Rectal smooth muscle tissue (tissue), 1 donor: ENCODE measurements at regions not wholly inside any gene's neighbourhood (a gene's known extent, or its start where the extent isn't known, plus 50 kb on each side); places are given as distances from the start of the nearest gene placed in this dataset.
"Not testable (repeated sequence)": the region's sequence is repeated elsewhere in the genome, so short reads cannot be mapped to it uniquely, and the experiment has no call there.

ENCODE experiments used
- H3K27ac ChIP-seq: one replicate; pipeline ENCODE4 v1.7.0; 2013; ENCODE audit warnings: low read depth, low read length, inconsistent platforms
- H3K27me3 ChIP-seq: one replicate; pipeline ENCODE4 v1.7.0; 2013; ENCODE audit warnings: low read length; ENCODE audit not compliant: control insufficient read depth, insufficient read depth
- H3K36me3 ChIP-seq: one replicate; pipeline ENCODE4 v1.7.0; 2013; ENCODE audit warnings: low read length; ENCODE audit not compliant: control insufficient read depth, insufficient read depth
- H3K4me1 ChIP-seq: one replicate; pipeline ENCODE4 v1.7.0; 2013; ENCODE audit warnings: low read length; ENCODE audit not compliant: control insufficient read depth, insufficient read depth
- H3K4me3 ChIP-seq: one replicate; pipeline ENCODE4 v1.7.0; 2013; ENCODE audit warnings: low read length
- H3K9ac ChIP-seq: one replicate; pipeline ENCODE4 v1.7.0; 2013; ENCODE audit warnings: low read length

DNA sequence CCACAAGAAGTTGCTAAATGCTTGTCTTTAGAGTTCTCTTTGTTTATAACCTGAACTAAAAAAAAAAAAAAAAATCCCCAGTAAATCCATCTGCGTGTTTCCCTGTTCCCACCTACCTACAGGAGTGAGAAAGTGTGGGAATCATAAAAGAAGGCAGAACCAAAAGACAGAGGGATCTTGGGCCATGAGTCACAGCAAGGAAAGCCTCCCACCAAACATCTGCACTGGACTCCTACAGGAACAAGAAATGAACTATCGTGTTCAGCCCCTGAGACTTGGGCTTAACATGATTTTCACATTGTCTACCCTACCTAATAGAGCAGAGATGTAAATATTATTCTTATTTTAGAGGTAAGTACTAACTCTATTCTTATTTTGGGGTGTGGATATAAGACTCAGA is 1761.2 kb upstream of the CELF4 start:
- Histone ChIP-seq H3K27me3 (no peaks in the 10 kb centered on the region), H3K4me1 (no peaks in the 10 kb centered on the region), H3K9ac (no peak overlapping the region), H3K4me3 (no peak overlapping the region), H3K36me3 (no peaks in the 10 kb centered on the region), H3K27ac (no peak overlapping the region)

DNA sequence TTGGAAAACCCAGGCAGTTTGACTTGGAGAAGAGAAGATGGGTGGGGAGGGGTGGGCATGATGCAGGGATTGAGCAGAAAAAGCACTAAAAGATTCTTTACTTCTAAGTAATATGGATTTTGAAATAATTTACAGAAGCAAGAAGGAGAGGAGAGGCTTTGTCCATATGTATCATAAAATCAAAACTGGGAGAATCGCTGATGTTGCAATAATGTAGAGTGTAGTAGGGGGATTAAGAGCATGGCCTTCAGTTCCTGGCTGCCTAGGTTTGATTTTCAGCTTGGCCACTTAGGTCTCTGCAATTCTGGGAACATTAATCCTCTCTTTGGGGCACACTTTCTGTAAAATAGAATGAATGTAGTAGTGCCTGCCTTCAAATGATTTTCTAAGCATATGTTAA is 1760.4 kb upstream of the CELF4 start:
- Histone ChIP-seq H3K4me1 (no peaks in the 10 kb centered on the region), H3K27me3 (no peaks in the 10 kb centered on the region), H3K27ac (no peak overlapping the region), H3K9ac (no peak overlapping the region), H3K4me3 (no peak overlapping the region), H3K36me3 (no peaks in the 10 kb centered on the region)

DNA sequence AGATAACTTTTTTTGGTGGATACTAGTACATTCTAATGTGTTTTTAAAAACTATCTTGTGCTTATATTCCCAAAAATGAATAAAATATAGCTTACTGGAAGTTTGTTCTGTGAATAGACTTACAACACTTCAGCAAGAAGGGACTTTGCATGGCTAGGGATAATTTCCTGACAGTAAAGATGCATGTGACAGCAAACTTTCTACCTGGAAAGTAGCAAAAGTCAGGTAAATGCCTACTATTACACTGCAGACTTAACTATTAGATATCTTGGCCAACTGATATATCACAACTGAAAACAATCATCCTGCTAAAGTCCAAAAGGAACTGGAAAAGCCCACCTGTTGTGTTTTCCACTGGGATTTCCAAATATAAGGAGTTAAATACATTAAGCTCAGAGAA is 1753.5 kb upstream of the CELF4 start:
- H3K36me3 ChIP-seq, result no peaks in the 10 kb centered on the region
- no peak overlapping the region for H3K9ac ChIP-seq
- no peak overlapping the region for H3K27ac ChIP-seq
- H3K27me3 ChIP-seq, result no peaks in the 10 kb centered on the region
- no peak overlapping the region for H3K4me3 ChIP-seq
- no peaks in the 10 kb centered on the region for H3K4me1 ChIP-seq

DNA sequence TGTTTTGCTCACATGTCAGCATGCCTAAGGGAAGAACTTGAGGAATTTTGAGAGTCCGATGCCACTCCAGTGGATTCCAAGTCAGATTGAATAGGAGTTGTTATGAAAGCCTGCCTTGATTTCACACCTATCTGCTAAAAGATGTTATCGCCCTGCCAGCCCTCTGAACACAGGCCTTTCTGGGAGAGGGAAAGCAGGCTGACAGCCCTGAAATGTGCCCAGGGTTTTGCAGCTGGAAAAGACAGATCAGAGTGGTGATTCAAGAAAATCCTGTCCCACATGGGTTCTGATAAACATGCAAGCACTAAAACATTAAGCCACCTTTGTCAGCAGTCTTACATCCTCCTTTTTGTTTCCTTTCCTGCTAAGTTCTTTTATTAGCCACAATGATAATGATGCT is 1752.9 kb upstream of the CELF4 start:
- Histone ChIP-seq H3K27ac (no peak overlapping the region), H3K36me3 (no peaks in the 10 kb centered on the region), H3K9ac (no peak overlapping the region), H3K27me3 (no peaks in the 10 kb centered on the region), H3K4me3 (no peak overlapping the region), H3K4me1 (no peaks in the 10 kb centered on the region)

DNA sequence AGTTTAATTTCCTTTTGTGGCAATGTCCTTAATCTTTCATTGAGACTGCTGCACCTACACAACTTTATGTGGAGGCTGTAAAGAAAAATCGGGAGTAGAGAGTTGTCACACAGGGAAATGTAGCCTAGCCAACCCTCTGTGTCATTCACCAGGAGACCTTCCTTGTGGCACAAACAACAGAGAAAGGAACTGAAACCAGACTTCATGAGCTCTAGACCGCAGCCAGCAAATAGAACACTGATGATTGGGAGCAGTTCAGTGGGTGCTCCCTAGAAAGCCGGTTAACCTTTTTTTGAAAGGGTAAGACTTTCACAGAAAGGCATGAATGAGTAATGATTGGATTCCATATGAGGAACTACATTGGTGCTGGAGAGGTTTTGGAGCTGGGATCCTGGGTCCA is 1752.4 kb upstream of the CELF4 start:
- Histone ChIP-seq H3K36me3 (no peaks in the 10 kb centered on the region), H3K4me3 (no peak overlapping the region), H3K27me3 (no peaks in the 10 kb centered on the region), H3K4me1 (no peaks in the 10 kb centered on the region), H3K9ac (no peak overlapping the region), H3K27ac (no peak overlapping the region)

DNA sequence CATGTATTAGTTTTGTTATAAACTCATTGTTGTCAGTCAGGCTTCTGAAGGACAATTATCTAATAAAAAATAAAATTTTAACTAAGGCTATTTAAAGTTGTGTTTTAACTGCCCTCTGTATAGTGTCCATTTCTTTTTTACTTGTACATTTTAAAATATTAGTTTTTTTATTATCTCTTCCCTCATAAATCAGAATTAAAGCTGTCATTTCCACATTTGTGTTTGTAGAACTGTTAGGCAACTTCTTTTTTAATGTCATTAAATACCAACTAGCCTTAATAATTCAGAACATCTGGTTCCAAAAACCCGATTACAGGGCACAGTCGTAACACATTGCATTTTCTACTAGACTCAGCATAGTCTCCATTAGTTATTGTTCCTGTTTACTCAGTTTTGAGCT is 1749.0 kb upstream of the CELF4 start:
- Histone ChIP-seq H3K4me1 (no peaks in the 10 kb centered on the region), H3K36me3 (no peaks in the 10 kb centered on the region), H3K27me3 (no peaks in the 10 kb centered on the region), H3K4me3 (no peak overlapping the region), H3K27ac (no peak overlapping the region), H3K9ac (no peak overlapping the region)

DNA sequence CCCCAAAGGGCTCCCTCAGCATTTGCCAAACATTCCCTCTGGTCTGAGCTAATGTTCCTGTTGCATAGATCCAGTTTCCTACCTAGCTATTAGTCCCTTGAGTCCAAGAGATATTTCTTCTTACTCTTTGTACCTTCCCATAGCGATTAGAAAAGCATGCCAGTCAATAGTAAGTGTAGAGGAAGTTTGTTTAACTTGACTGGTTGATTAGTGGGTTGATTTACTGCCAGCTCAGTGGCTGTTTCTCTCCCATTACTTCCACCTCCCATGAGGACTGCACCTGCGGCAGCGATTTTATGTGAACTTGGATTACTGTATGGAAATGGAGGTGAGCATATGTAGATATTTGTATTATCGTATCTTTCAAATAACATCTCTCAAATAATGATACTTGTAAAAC is 1748.4 kb upstream of the CELF4 start:
- H3K4me3 ChIP-seq, result no peak overlapping the region
- H3K36me3 ChIP-seq, result no peaks in the 10 kb centered on the region
- H3K27me3 ChIP-seq, result no peaks in the 10 kb centered on the region
- H3K9ac ChIP-seq, result no peak overlapping the region
- no peaks in the 10 kb centered on the region for H3K4me1 ChIP-seq
- H3K27ac ChIP-seq, result no peak overlapping the region

DNA sequence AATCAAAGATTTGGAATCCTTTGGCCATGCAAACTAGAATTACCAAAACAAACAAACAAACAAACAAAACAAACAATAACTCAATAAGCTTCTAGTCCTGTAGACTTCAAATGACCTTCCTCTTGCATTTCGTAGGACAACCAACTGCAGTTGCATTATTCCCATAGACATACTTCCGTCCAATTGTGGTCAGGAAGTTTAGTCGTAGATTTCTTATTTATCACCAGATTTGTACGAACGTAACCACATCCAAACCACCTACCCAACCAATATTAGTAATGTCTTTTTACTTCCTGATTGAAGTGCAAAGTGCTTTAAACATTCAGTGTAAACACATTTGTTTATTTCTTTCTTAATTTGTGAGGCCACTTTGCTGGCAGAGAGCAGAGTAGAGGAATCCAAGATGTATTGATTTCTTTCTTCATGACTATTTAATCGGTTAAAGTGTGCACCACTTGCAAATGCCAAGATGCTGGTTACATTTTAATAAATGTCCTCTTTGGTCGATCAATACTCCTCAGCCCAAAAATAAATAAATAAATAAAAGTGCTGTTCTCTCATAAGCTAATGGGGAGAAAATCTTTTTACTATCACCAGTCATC is 1745.6 kb upstream of the CELF4 start:
- Histone ChIP-seq H3K36me3 (no peaks in the 10 kb centered on the region), H3K4me3 (no peak overlapping the region), H3K9ac (no peak overlapping the region), H3K4me1 (no peaks in the 10 kb centered on the region), H3K27me3 (no peaks in the 10 kb centered on the region), H3K27ac (no peak overlapping the region)

DNA sequence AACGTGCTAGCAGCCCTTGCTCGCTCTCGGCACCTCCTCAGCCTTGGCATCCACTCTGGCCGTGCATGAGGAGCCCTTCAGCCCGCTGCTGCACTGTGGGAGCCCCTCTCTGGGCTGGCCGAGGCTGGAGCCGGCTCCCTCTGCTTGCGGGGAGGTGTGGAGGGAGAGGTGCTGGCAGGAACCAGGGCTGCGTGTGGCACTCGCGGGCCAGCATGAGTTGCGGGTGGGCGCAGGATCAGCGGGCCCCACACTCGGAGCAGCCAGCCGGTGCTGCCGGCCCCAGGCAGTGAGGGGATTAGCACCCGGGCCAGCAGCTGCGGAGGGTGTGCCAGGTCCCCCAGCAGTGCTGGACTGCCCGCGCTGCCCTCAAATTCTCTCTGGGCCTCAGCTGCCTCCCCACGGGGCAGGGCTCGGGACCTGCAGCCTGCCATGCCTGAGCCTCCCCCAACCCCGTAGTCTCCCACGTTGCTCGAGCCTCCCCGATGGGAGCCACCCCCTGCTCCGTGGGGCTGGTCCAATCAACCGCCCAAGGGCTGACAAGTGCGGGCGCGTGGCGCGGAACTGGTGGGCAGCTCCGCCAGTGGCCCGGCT is 1743.4 kb upstream of the CELF4 start:
- not testable (repeated sequence) for H3K9ac ChIP-seq, H3K27me3 ChIP-seq, H3K36me3 ChIP-seq, H3K27ac ChIP-seq, H3K4me1 ChIP-seq, H3K4me3 ChIP-seq

DNA sequence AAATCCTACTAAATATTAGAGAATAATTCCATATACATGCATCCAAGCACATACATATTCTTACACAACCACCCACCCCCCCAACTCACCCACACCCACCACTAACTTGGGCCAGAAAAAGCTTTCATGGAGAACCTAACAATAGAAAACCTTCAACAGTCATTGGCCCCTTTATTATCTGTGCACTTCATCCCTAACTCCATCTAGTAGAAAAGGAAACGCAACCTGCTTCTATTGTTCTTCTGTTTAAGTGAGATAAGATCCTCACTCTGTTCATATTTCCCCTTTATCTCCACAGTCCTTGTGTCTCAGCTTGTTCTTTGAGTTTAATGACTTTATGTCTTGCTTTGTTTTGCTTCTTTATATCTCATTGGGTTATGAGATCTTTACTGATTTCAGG is 1740.2 kb upstream of the CELF4 start:
- Histone ChIP-seq H3K27ac (no peak overlapping the region), H3K27me3 (no peaks in the 10 kb centered on the region), H3K4me1 (no peaks in the 10 kb centered on the region), H3K36me3 (no peaks in the 10 kb centered on the region), H3K4me3 (no peak overlapping the region), H3K9ac (no peak overlapping the region)

DNA sequence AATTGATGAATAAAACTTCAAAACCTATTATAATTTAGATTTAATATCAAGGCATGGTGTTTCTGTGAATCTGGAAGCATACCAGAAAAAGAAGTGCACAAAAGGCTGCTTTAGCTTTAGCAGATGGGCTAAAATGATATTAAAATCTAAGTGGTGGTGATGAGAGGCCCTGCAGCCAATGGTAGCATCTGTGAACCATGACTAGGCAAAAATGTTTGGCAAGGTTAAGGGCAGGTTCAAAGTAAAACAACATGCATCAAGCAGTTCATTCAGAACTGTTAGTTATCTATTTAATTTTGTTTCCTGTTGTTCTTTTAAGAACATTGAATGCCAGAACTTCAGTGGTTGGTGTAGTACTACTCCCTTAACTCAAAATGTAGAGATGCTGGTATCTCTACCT is 1736.9 kb upstream of the CELF4 start:
- no peaks in the 10 kb centered on the region for H3K4me1 ChIP-seq
- H3K27ac ChIP-seq, result no peak overlapping the region
- H3K36me3 ChIP-seq, result no peaks in the 10 kb centered on the region
- H3K9ac ChIP-seq, result no peak overlapping the region
- no peaks in the 10 kb centered on the region for H3K27me3 ChIP-seq
- H3K4me3 ChIP-seq, result no peak overlapping the region

DNA sequence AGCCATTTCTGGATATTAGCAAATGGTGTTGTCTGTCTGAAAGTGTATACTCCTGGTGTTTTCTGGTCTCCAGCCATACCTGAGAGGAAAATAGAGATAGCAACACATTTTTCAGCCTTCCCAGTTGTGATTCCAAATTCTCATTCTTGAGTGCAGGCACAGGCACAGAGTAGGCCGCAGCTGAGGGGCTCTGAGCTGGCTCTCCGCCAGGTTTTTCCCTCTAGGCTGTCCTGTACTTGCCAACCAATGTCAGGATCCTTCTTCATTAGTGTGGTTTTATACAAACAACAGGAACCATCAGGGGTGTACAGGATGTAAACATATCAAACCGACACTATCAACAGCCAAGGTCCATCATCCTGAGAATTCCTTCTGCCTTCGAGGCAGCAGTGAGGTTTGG is 1733.6 kb upstream of the CELF4 start:
- no peaks in the 10 kb centered on the region for H3K36me3 ChIP-seq
- H3K27ac ChIP-seq, result no peak overlapping the region
- no peak overlapping the region for H3K9ac ChIP-seq
- H3K4me1 ChIP-seq, result no peaks in the 10 kb centered on the region
- no peaks in the 10 kb centered on the region for H3K27me3 ChIP-seq
- H3K4me3 ChIP-seq, result no peak overlapping the region

DNA sequence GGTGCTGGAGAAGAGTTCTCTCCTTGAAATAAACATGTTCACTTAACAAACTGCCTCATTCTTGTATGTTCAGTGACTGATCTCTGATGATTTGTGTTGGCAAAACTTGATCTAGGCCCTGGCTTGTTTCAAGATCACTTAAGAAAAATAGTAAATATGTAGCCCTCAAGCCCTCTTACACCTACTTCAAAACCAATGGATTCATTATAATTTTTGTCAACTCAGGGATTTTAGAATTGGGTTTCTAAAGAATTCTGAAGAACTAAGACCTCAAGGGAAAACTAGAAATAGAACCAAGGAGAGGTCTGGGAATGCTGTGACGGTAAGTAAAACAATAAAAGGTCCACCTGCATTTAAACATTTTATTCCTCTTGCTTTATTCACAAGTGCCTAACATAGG is 1731.6 kb upstream of the CELF4 start:
- no peak overlapping the region for H3K9ac ChIP-seq
- no peaks in the 10 kb centered on the region for H3K27me3 ChIP-seq
- no peak overlapping the region for H3K27ac ChIP-seq
- no peaks in the 10 kb centered on the region for H3K36me3 ChIP-seq
- no peak overlapping the region for H3K4me3 ChIP-seq
- no peaks in the 10 kb centered on the region for H3K4me1 ChIP-seq
